Tibial artery (tissue), 4 donors: ENCODE measurements at regions not wholly inside any gene's neighbourhood (a gene's known extent, or its start where the extent isn't known, plus 50 kb on each side); places are given as distances from the start of the nearest gene placed in this dataset.

Experiments used
- DNase-seq, 2 donors: peaks; one replicate each; pipeline ENCODE4 v3.0.0-alpha.2; 2019
- H3K27ac ChIP-seq, 2 donors: fragments of 200-600 bp; sonication (generic) in 1 of 2; 1 replicate in 1 of 2; 2 replicates in 1 of 2; pipeline ENCODE4 v1.5.1; 2018 to 2019; ENCODE audit warnings: mild to moderate bottlenecking in 1 of 2
- H3K27me3 ChIP-seq, 2 donors: fragments of 200-600 bp; sonication (generic) in 1 of 2; one replicate each; pipeline versions ENCODE4 v1.5.1 to v1.6.0; 2016 to 2019
- H3K36me3 ChIP-seq, 3 donors: fragments of 200-600 bp; sonication (generic) in 2 of 3; one replicate each; pipeline ENCODE4 v1.5.1; 2016 to 2019; ENCODE audit warnings: mild to moderate bottlenecking in 2 of 3
- H3K4me1 ChIP-seq, 4 donors: fragments of 200-600 bp; sonication (generic) in 2 of 4; 1 replicate in 3 of 4; 2 replicates in 1 of 4; pipeline ENCODE4 v1.5.1; 2016 to 2019
- H3K4me3 ChIP-seq, 2 donors: fragments of 200-600 bp; sonication (generic) in 1 of 2; 1 replicate in 1 of 2; 2 replicates in 1 of 2; pipeline ENCODE4 v1.5.1; 2018 to 2019; ENCODE audit warnings: mild to moderate bottlenecking in 2 of 2
- H3K9me3 ChIP-seq, 3 donors: fragments of 200-600 bp; sonication (generic) in 1 of 3; one replicate each; pipeline ENCODE4 v1.5.1; 2016 to 2019
- intact Hi-C: fragments of 100-400 bp; cut with DNase I; formaldehyde crosslinking; loops from one replicate; pipeline ENCODE4 v1.15.0; 2023; ENCODE audit warnings: low total_unique reads
- TF ChIP-seq, protein P1 (sequence below), 2 experiments: fragments of 200-600 bp in 1 of 2; fragments of 450-650 bp in 1 of 2; IDR thresholded peaks; one replicate each; pipeline ENCODE4 v1.5.1; 2017 to 2019; ENCODE audit warnings: antibody characterized with exemption in 2 of 2, mild to moderate bottlenecking in 1 of 2, moderate library complexity in 1 of 2

- Histone ChIP-seq H3K27me3 (no peaks in the 10 kb centered on the region), H3K36me3 (no peaks in the 10 kb centered on the region), H3K4me3 (no peak overlapping the region), H3K27ac (no peak overlapping the region), H3K4me1 (no peaks in the 10 kb centered on the region), H3K9me3 (no peaks in the 10 kb centered on the region)
- DNase-seq, result no peak
- TF ChIP-seq, protein P1, sequence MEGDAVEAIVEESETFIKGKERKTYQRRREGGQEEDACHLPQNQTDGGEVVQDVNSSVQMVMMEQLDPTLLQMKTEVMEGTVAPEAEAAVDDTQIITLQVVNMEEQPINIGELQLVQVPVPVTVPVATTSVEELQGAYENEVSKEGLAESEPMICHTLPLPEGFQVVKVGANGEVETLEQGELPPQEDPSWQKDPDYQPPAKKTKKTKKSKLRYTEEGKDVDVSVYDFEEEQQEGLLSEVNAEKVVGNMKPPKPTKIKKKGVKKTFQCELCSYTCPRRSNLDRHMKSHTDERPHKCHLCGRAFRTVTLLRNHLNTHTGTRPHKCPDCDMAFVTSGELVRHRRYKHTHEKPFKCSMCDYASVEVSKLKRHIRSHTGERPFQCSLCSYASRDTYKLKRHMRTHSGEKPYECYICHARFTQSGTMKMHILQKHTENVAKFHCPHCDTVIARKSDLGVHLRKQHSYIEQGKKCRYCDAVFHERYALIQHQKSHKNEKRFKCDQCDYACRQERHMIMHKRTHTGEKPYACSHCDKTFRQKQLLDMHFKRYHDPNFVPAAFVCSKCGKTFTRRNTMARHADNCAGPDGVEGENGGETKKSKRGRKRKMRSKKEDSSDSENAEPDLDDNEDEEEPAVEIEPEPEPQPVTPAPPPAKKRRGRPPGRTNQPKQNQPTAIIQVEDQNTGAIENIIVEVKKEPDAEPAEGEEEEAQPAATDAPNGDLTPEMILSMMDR (IDR thresholded peaks at IDR 0.05), result no peak
- intact Hi-C loops, result no loop called here
Measured at GRCh38 chr7:145893925-145894535, 222.6 kb upstream of the CNTNAP2 start.

- Histone ChIP-seq H3K27me3 (no peaks in the 10 kb centered on the region), H3K4me1 (no peaks in the 10 kb centered on the region), H3K36me3 (no peaks in the 10 kb centered on the region), H3K9me3 (peaks cover 0 to 5% (median 0%) of the 10 kb centered on the region in 3 donors), H3K4me3 (no peak overlapping the region), H3K27ac (no peak overlapping the region)
- DNase-seq, result no peak
- TF ChIP-seq, protein P1 (IDR thresholded peaks at IDR 0.05), result no peak
- intact Hi-C loops, result no loop called here
Measured at GRCh38 chr7:145884716-145885514, 231.7 kb upstream of the CNTNAP2 start.

DNA sequence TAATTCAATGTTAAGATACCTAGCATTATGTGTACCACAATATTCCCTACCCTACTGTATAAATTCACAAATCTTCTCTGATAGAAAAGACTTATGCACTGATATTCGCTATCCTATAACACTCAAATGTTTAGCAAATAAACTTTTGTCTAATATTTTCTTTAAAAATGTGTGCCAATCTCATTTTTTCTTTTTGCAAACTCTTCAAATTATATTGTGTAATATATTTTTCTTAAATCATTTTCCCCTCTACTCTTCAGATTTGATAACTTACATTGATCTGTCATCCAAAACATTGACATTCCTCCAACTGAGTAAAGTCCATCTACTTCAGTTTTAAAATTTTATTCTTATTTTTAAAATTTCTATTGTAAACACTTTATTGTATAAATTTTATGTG, 240.2 kb upstream of the CNTNAP2 start:
- H3K4me1 ChIP-seq, result no peaks in the 10 kb centered on the region
- H3K4me3 ChIP-seq, result no peak overlapping the region
- intact Hi-C loops, result no loop called here
- H3K9me3 ChIP-seq, result no peaks in the 10 kb centered on the region
- TF ChIP-seq, protein P1 (IDR thresholded peaks at IDR 0.05), result no peak
- no peaks in the 10 kb centered on the region for H3K27me3 ChIP-seq
- H3K36me3 ChIP-seq, result no peaks in the 10 kb centered on the region
- H3K27ac ChIP-seq, result no peak overlapping the region
- DNase-seq, result no peak

DNA sequence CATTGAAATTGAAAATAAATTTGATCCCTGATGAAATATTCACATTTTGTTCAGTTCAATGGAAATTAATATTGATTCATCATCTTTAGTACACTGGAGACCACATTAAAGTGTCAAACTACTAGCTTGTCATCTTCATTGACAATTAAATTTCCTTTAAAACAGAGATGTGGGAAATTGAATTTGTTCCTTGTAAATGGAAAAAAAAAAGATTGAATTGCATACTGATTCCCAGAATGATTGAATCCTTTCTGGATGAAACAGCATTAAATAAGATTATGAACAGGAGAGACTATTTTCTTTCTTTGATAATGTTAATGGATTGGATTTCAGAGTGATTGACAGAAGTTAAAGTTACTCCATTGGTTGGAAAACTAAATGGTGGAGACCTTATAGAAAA, 241.3 kb upstream of the CNTNAP2 start:
- TF ChIP-seq, protein P1 (IDR thresholded peaks at IDR 0.05), result no peak

DNA sequence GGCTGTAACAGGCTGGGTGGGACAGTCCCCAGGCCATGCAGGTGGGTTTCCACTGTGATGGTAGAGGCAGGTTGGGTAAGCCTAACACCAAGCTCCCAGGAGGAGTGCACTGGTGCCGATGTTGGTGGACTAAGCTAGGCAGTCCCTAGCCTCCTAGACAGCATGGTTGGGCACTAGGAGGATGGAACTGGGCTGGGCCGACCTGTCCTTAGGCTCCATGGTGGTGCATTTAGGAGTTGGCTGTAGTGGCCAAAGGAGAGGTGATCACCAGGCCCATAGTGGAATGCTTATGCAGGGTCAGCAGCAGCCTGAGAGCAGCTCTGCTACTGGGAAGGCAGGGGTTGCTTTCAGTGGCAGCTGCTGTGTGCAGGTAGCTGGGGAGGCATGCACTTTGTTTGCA, 247.7 kb upstream of the CNTNAP2 start:
- no peaks in the 10 kb centered on the region for H3K4me1 ChIP-seq
- no peak for DNase-seq
- H3K4me3 ChIP-seq, result no peak overlapping the region
- H3K27ac ChIP-seq, result no peak overlapping the region
- TF ChIP-seq, protein P1 (IDR thresholded peaks at IDR 0.05), result no peak
- intact Hi-C loops, result no loop called here
- no peaks in the 10 kb centered on the region for H3K36me3 ChIP-seq
- H3K9me3 ChIP-seq, result peaks cover 0 to 8% (median 0%) of the 10 kb centered on the region in 3 donors
- no peaks in the 10 kb centered on the region for H3K27me3 ChIP-seq

More for the DNA sequence above, 241.3 kb upstream of the CNTNAP2 start:
- no peak for DNase-seq
- Histone ChIP-seq H3K4me3 (no peak overlapping the region), H3K27ac (no peak overlapping the region), H3K27me3 (no peaks in the 10 kb centered on the region), H3K36me3 (no peaks in the 10 kb centered on the region), H3K4me1 (no peaks in the 10 kb centered on the region), H3K9me3 (no peaks in the 10 kb centered on the region)
- intact Hi-C loops, result no loop called here
